MM.1S (cell line): ENCODE measurements at regions not wholly inside any gene's neighbourhood (a gene's known extent, or its start where the extent isn't known, plus 50 kb on each side); places are given as distances from the start of the nearest gene placed in this dataset.

Source experiments
- DNase-seq: peaks from one replicate; pipeline ENCODE4 v3.0.0-alpha.2; 2015
- H2AFZ ChIP-seq: fragments of 300-600 bp; sonication (generic); 2 replicates; pipeline ENCODE4 v1.6.0; 2016; ENCODE audit warnings: antibody characterized with exemption, low read length
- H3F3A ChIP-seq: fragments of 300-600 bp; sonication (generic); 2 replicates; pipeline ENCODE4 v1.6.1; 2016; ENCODE audit warnings: mild to moderate bottlenecking, antibody characterized with exemption, low read length, moderate library complexity, mixed read lengths; ENCODE audit not compliant: insufficient read depth
- H3K27ac ChIP-seq: fragments of 300-600 bp; sonication (generic); 2 replicates; pipeline ENCODE4 v1.5.1; 2016; ENCODE audit warnings: mild to moderate bottlenecking, low read length
- H3K27me3 ChIP-seq: fragments of 300-600 bp; sonication (generic); replicated peaks from 2 replicates; pipeline ENCODE4 v1.6.0; 2016; ENCODE audit warnings: low read length; ENCODE audit not compliant: insufficient read depth
- H3K36me3 ChIP-seq: fragments of 300-600 bp; sonication (generic); replicated peaks from 2 replicates; pipeline ENCODE4 v1.6.1; 2016; ENCODE audit warnings: mild to moderate bottlenecking, low read length, mixed read lengths; ENCODE audit not compliant: insufficient read depth
- H3K4me1 ChIP-seq: fragments of 300-600 bp; sonication (generic); 2 replicates; pipeline ENCODE4 v1.6.1; 2016; ENCODE audit warnings: low read length, mixed read lengths
- H3K4me2 ChIP-seq: fragments of 300-600 bp; sonication (generic); 2 replicates; pipeline ENCODE4 v1.6.0; 2016; ENCODE audit warnings: low read depth, low read length
- H3K4me3 ChIP-seq: fragments of 300-600 bp; sonication (generic); 2 replicates; pipeline ENCODE4 v1.5.1; 2016; ENCODE audit warnings: low read length, mixed read lengths
- H3K79me2 ChIP-seq: fragments of 300-600 bp; sonication (generic); 2 replicates; pipeline ENCODE4 v1.6.1; 2016; ENCODE audit warnings: mixed run types, low read length, mixed read lengths
- H3K9ac ChIP-seq: fragments of 300-600 bp; sonication (generic); 2 replicates; pipeline ENCODE4 v1.6.1; 2016; ENCODE audit warnings: low read length, mixed read lengths
- H3K9me2 ChIP-seq: fragments of 300-600 bp; sonication (generic); replicated peaks from 2 replicates; pipeline ENCODE4 v1.6.1; 2016; ENCODE audit warnings: mild to moderate bottlenecking, low read length, mixed read lengths; ENCODE audit not compliant: insufficient read depth
- H3K9me3 ChIP-seq: fragments of 300-600 bp; sonication (generic); replicated peaks from 2 replicates; pipeline ENCODE4 v1.6.1; 2016; ENCODE audit warnings: mild to moderate bottlenecking, low read length, mixed read lengths; ENCODE audit not compliant: insufficient read depth
- H4K20me1 ChIP-seq: fragments of 300-600 bp; sonication (generic); 2 replicates; pipeline ENCODE4 v1.6.1; 2016; ENCODE audit warnings: mild to moderate bottlenecking, low read length, moderate library complexity, mixed read lengths; ENCODE audit not compliant: insufficient read depth
- CTCF ChIP-seq: fragments of 300-600 bp; sonication (generic); IDR thresholded peaks from 2 replicates; pipeline ENCODE4 v1.5.1; 2016; ENCODE audit warnings: antibody characterized with exemption, low read length, mixed read lengths
- EZH2 ChIP-seq: fragments of 300-600 bp; sonication (generic); optimal IDR thresholded peaks from 2 replicates; pipeline ENCODE3; 2017; ENCODE audit warnings: low read depth, mild to moderate bottlenecking, antibody characterized with exemption, low read length, mixed read lengths
- EZH2phosphoT487 ChIP-seq: fragments of 300-600 bp; sonication (generic); IDR thresholded peaks from 2 replicates; pipeline ENCODE4 v1.6.1; 2018; ENCODE audit warnings: antibody characterized with exemption, low read length

DNA sequence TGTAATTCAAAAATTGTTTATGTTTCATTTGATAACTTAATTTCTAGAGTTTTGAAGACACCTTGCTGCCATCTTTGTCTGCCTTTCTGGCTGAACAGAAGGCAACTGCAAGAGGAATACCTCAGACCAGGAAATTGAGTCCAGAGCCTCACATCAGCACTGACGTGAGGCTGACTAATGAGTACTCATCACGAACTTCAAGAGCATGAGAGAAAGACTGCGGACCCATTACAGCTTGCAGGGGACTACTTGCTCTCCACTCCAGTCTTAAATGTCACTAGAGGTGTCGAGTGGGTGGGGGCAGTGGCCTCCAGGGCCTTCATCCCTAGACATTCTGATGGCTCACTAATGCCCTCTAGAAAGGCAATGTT is 109.5 kb upstream of the SSTR4 start:
- Histone ChIP-seq H3K4me3 (no peak overlapping the region), H3K27me3 (no peaks in the 10 kb centered on the region), H3K36me3 (no peaks in the 10 kb centered on the region), H3K9me2 (no peaks in the 10 kb centered on the region), H3K9ac (no peak overlapping the region), H3K9me3 (no peaks in the 10 kb centered on the region), H4K20me1 (no peaks in the 10 kb centered on the region), H3K4me2 (no peak overlapping the region), H3K27ac (no peak overlapping the region), H3K79me2 (no peaks in the 10 kb centered on the region), H3F3A (no peaks in the 10 kb centered on the region), H3K4me1 (no peaks in the 10 kb centered on the region), H2AFZ (no peak overlapping the region)
- no peak for TF ChIP-seq EZH2phosphoT487
- TF ChIP-seq EZH2: no peak
- TF ChIP-seq CTCF: no peak
- DNase-seq: no peak

- H3K9me2 ChIP-seq: no peaks in the 10 kb centered on the region
- no peak overlapping the region for H3K27ac ChIP-seq
- no peak overlapping the region for H2AFZ ChIP-seq
- H3F3A ChIP-seq: no peaks in the 10 kb centered on the region
- no peaks in the 10 kb centered on the region for H3K9me3 ChIP-seq
- H3K4me3 ChIP-seq: no peak overlapping the region
- no peak overlapping the region for H3K4me2 ChIP-seq
- H3K9ac ChIP-seq: no peak overlapping the region
- DNase-seq: no peak
- H3K27me3 ChIP-seq: no peaks in the 10 kb centered on the region
- TF ChIP-seq CTCF: no peak
- no peaks in the 10 kb centered on the region for H3K4me1 ChIP-seq
- no peaks in the 10 kb centered on the region for H3K79me2 ChIP-seq
- no peaks in the 10 kb centered on the region for H4K20me1 ChIP-seq
- no peaks in the 10 kb centered on the region for H3K36me3 ChIP-seq
Observed at GRCh38 chr20:22927537-22927936, 107.6 kb upstream of the SSTR4 start.

- H3K9me2 ChIP-seq: no peaks in the 10 kb centered on the region
- no peaks in the 10 kb centered on the region for H3K27me3 ChIP-seq
- H2AFZ ChIP-seq: no peak overlapping the region
- H3K36me3 ChIP-seq: no peaks in the 10 kb centered on the region
- no peak overlapping the region for H3K27ac ChIP-seq
- no peaks in the 10 kb centered on the region for H4K20me1 ChIP-seq
- H3F3A ChIP-seq: no peaks in the 10 kb centered on the region
- no peak for TF ChIP-seq CTCF
- TF ChIP-seq EZH2: no peak
- no peak for TF ChIP-seq EZH2phosphoT487
- H3K4me3 ChIP-seq: no peak overlapping the region
- no peak overlapping the region for H3K4me2 ChIP-seq
- H3K79me2 ChIP-seq: no peaks in the 10 kb centered on the region
- no peaks in the 10 kb centered on the region for H3K9me3 ChIP-seq
- no peak overlapping the region for H3K9ac ChIP-seq
- no peak for DNase-seq
- H3K4me1 ChIP-seq: no peaks in the 10 kb centered on the region
Observed at GRCh38 chr20:22928679-22929078, 106.4 kb upstream of the SSTR4 start.

- Histone ChIP-seq H3K36me3 (no peaks in the 10 kb centered on the region), H3F3A (no peaks in the 10 kb centered on the region), H3K4me3 (no peak overlapping the region), H2AFZ (no peak overlapping the region), H3K9me3 (no peaks in the 10 kb centered on the region), H3K4me2 (no peak overlapping the region), H3K9me2 (no peaks in the 10 kb centered on the region), H3K9ac (no peak overlapping the region), H3K27ac (no peak overlapping the region), H3K79me2 (no peaks in the 10 kb centered on the region), H3K27me3 (no peaks in the 10 kb centered on the region), H4K20me1 (no peaks in the 10 kb centered on the region), H3K4me1 (no peaks in the 10 kb centered on the region)
- no peak for DNase-seq
- TF ChIP-seq EZH2: no peak
- no peak for TF ChIP-seq EZH2phosphoT487
- TF ChIP-seq CTCF: no peak
Observed at GRCh38 chr20:22929661-22930060, 105.5 kb upstream of the SSTR4 start.
